Neural cell (in vitro differentiated cells): ENCODE measurements at regions not wholly inside any gene's neighbourhood (a gene's known extent, or its start where the extent isn't known, plus 50 kb on each side); places are given as distances from the start of the nearest gene placed in this dataset.

ENCODE experiments used
- H2AFZ ChIP-seq: fragments of 200-600, 300-800 bp; sonication (generic), shearing (Covaris generic); 2 replicates; pipeline ENCODE4 v1.6.0; 2014; ENCODE audit warnings: low read depth, mild to moderate bottlenecking, antibody characterized with exemption, low read length, moderate library complexity
- H3F3A ChIP-seq: fragments of 200-600 bp; shearing (Covaris generic); 2 replicates; pipeline ENCODE4 v1.6.1; 2016; ENCODE audit warnings: mild to moderate bottlenecking, moderate library complexity, mixed read lengths, antibody characterized with exemption, low read length; ENCODE audit not compliant: insufficient read depth, poor library complexity, severe bottlenecking
- H3K27ac ChIP-seq: fragments of 200-600, 300-800 bp; sonication (generic), shearing (Covaris generic); 2 replicates; pipeline ENCODE4 v1.5.1; 2014; ENCODE audit warnings: mild to moderate bottlenecking, low read length, moderate library complexity
- H3K27me3 ChIP-seq: fragments of 300-800, 200-600 bp; sonication (generic), shearing (Covaris generic); 2 replicates; pipeline ENCODE4 v1.6.0; 2014; ENCODE audit warnings: mild to moderate bottlenecking, low read depth, low read length, moderate library complexity; ENCODE audit not compliant: insufficient read depth
- H3K36me3 ChIP-seq: fragments of 300-800, 200-600 bp; sonication (generic), shearing (Covaris generic); 2 replicates; pipeline ENCODE4 v1.5.1; 2014; ENCODE audit warnings: mild to moderate bottlenecking, antibody characterized with exemption, low read length, moderate library complexity; ENCODE audit not compliant: insufficient read depth
- H3K4me2 ChIP-seq: fragments of 300-800, 200-600 bp; sonication (generic), shearing (Covaris generic); 2 replicates; pipeline ENCODE4 v1.6.0; 2014; ENCODE audit warnings: mild to moderate bottlenecking, low read length
- H3K4me3 ChIP-seq: fragments of 300-800, 200-600 bp; sonication (generic), shearing (Covaris generic); 2 replicates; pipeline ENCODE4 v1.5.1; 2014; ENCODE audit warnings: mild to moderate bottlenecking, low read length, moderate library complexity
- H3K79me2 ChIP-seq: fragments of 200-600 bp; shearing (Covaris generic); replicated peaks from 2 replicates; pipeline ENCODE4 v1.6.0; 2014; ENCODE audit warnings: mild to moderate bottlenecking, low read length, moderate library complexity; ENCODE audit not compliant: insufficient read depth
- H3K9ac ChIP-seq: fragments of 300-800, 200-600 bp; sonication (generic), shearing (Covaris generic); 2 replicates; pipeline ENCODE4 v1.6.1; 2016; ENCODE audit warnings: mild to moderate bottlenecking, low read length, mixed read lengths
- H3K9me2 ChIP-seq: fragments of 200-600 bp; shearing (Covaris generic); 2 replicates; pipeline ENCODE4 v1.6.1; 2016; ENCODE audit warnings: mild to moderate bottlenecking, low read length, mixed read lengths; ENCODE audit not compliant: insufficient read depth
- H3K9me3 ChIP-seq: fragments of 200-600, 300-800 bp; sonication (generic), shearing (Covaris generic); 2 replicates; pipeline ENCODE4 v1.6.1; 2016; ENCODE audit warnings: mild to moderate bottlenecking, mixed run types, low read length, moderate library complexity, mixed read lengths
- H4K20me1 ChIP-seq: fragments of 200-600 bp; shearing (Covaris generic); 2 replicates; pipeline ENCODE4 v1.6.1; 2016; ENCODE audit warnings: mild to moderate bottlenecking, mixed run types; ENCODE audit not compliant: insufficient read depth
- CTCF ChIP-seq: fragments of 450-650 bp; IDR thresholded peaks from 2 replicates; pipeline ENCODE4 v1.5.1; 2014; ENCODE audit warnings: antibody characterized with exemption, mild to moderate bottlenecking, moderate library complexity; ENCODE audit not compliant: poor library complexity, severe bottlenecking
- EP300 ChIP-seq: fragments of 450-650 bp; conservative IDR thresholded peaks from 2 replicates; pipeline ENCODE4 v1.6.1; 2014; ENCODE audit warnings: antibody characterized with exemption, mild to moderate bottlenecking, moderate library complexity; ENCODE audit not compliant: poor library complexity, severe bottlenecking
- EZH2 ChIP-seq: fragments of 200-600, 300-800 bp; shearing (Covaris generic), sonication (generic); IDR thresholded peaks from 2 replicates; pipeline ENCODE4 v1.6.1; 2014; ENCODE audit warnings: antibody characterized with exemption, low read length, borderline replicate concordance, mild to moderate bottlenecking; ENCODE audit not compliant: insufficient read depth, poor library complexity, severe bottlenecking
- MXI1 ChIP-seq: fragments of 450-650 bp; conservative IDR thresholded peaks from 2 replicates; pipeline ENCODE4 v1.6.1; 2014; ENCODE audit warnings: antibody characterized with exemption, mild to moderate bottlenecking; ENCODE audit not compliant: poor library complexity, severe bottlenecking
- POLR2AphosphoS5 ChIP-seq: IDR thresholded peaks from 2 replicates; pipeline ENCODE4 v1.6.1; 2012
- RAD21 ChIP-seq: fragments of 450-650 bp; conservative IDR thresholded peaks from 2 replicates; pipeline ENCODE4 v1.6.1; 2014; ENCODE audit warnings: antibody characterized with exemption, mild to moderate bottlenecking, moderate library complexity
- REST ChIP-seq: IDR thresholded peaks from 2 replicates; pipeline ENCODE4 v1.6.1; 2012; ENCODE audit warnings: borderline replicate concordance
- SMC3 ChIP-seq: fragments of 450-650 bp; conservative IDR thresholded peaks from 2 replicates; pipeline ENCODE4 v1.6.1; 2014; ENCODE audit warnings: antibody characterized with exemption, mild to moderate bottlenecking, moderate library complexity; ENCODE audit not compliant: poor library complexity
- TAF1 ChIP-seq: IDR thresholded peaks from 2 replicates; pipeline ENCODE4 v1.6.1; 2012; ENCODE audit warnings: low read depth

GRCh38 chr1:82445827-82446226, 645.1 kb downstream of the ADGRL2 start:
- no peaks in the 10 kb centered on the region for H3F3A ChIP-seq
- no peaks in the 10 kb centered on the region for H4K20me1 ChIP-seq
- H3K9me2 ChIP-seq = no peaks in the 10 kb centered on the region
- H2AFZ ChIP-seq = no peak overlapping the region
- no peaks in the 10 kb centered on the region for H3K79me2 ChIP-seq
- H3K9ac ChIP-seq = no peak overlapping the region
- H3K4me3 ChIP-seq = no peak overlapping the region
- H3K36me3 ChIP-seq = no peaks in the 10 kb centered on the region
- H3K4me2 ChIP-seq = no peak overlapping the region
- H3K27me3 ChIP-seq = no peaks in the 10 kb centered on the region
- no peak overlapping the region for H3K27ac ChIP-seq
- no peaks in the 10 kb centered on the region for H3K9me3 ChIP-seq
- TF ChIP-seq TAF1 (no peak), CTCF (no peak), EZH2 (no peak)

DNA sequence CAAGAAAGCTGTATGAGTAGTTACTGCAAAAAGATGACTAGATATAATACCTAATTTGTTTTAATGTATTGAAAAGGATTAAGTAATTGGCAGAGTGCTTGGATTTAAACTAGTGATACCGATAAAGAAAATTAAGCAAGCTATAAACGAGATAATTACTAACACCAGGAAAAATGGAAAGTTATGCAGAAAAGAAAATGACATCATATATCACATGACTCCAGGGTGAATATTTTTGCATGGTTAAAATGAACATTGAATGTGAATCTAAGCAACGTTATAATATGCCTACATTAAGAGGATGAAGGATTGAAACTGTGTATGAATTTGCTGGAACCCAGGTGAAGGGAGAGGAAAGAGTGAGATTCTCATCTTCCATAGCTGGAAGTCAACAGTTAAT, 644.4 kb downstream of the ADGRL2 start:
- Histone ChIP-seq H2AFZ (no peak overlapping the region), H3K4me3 (no peak overlapping the region), H3K4me2 (no peak overlapping the region), H4K20me1 (no peaks in the 10 kb centered on the region), H3K27ac (no peak overlapping the region), H3K36me3 (no peaks in the 10 kb centered on the region), H3K9ac (no peak overlapping the region), H3K27me3 (no peaks in the 10 kb centered on the region), H3K9me3 (no peaks in the 10 kb centered on the region), H3F3A (no peaks in the 10 kb centered on the region), H3K9me2 (no peaks in the 10 kb centered on the region), H3K79me2 (no peaks in the 10 kb centered on the region)
- TF ChIP-seq EP300 (no peak), REST (no peak), SMC3 (no peak), EZH2 (no peak), POLR2AphosphoS5 (no peak), MXI1 (no peak), TAF1 (no peak), CTCF (no peak), RAD21 (no peak)
